T follicular helper cell (primary cell): ENCODE measurements at regions not wholly inside any gene's neighbourhood (a gene's known extent, or its start where the extent isn't known, plus 50 kb on each side); places are given as distances from the start of the nearest gene placed in this dataset.
"Not testable (repeated sequence)": the region's sequence is repeated elsewhere in the genome, so short reads cannot be mapped to it uniquely, and the experiment has no call there.

Source experiments
- DNase-seq: peaks from one replicate; pipeline ENCODE4 v3.0.0-alpha.2; 2020; ENCODE audit warnings: low read depth

- not testable (repeated sequence) for DNase-seq
Observed at GRCh38 chr18:78879072-78879883, 100.3 kb upstream of the SALL3 start.

- no peak for DNase-seq
Observed at GRCh38 chr18:78882585-78882984, 97.0 kb upstream of the SALL3 start.

GRCh38 chr18:78883501-78883900 lies 96.1 kb upstream of the SALL3 start:
- no peak for DNase-seq

- DNase-seq: no peak
Observed at GRCh38 chr18:78884502-78884901, 95.1 kb upstream of the SALL3 start.

GRCh38 chr18:78889250-78889649 lies 90.4 kb upstream of the SALL3 start:
- DNase-seq: no peak

- DNase-seq: no peak
Observed at GRCh38 chr18:78890388-78890787, 89.2 kb upstream of the SALL3 start.

- DNase-seq: no peak
Observed at GRCh38 chr18:78891185-78891762, 88.3 kb upstream of the SALL3 start.

- DNase-seq: no peak
Observed at GRCh38 chr18:78892177-78892576, 87.4 kb upstream of the SALL3 start.

- no peak for DNase-seq
Observed at GRCh38 chr18:78892721-78893120, 86.9 kb upstream of the SALL3 start.

GRCh38 chr18:78893281-78894032 lies 86.2 kb upstream of the SALL3 start:
- no peak for DNase-seq

- no peak for DNase-seq
Observed at GRCh38 chr18:78894033-78894305, 85.6 kb upstream of the SALL3 start.

GRCh38 chr18:78895207-78896001 lies 84.2 kb upstream of the SALL3 start:
- no peak for DNase-seq

GRCh38 chr18:78896111-78896905 lies 83.3 kb upstream of the SALL3 start:
- DNase-seq: no peak

GRCh38 chr18:78898066-78898465 lies 81.6 kb upstream of the SALL3 start:
- no peak for DNase-seq

- no peak for DNase-seq
Observed at GRCh38 chr18:78898635-78899034, 81.0 kb upstream of the SALL3 start.

GRCh38 chr18:78899241-78899640 lies 80.4 kb upstream of the SALL3 start:
- no peak for DNase-seq

- no peak for DNase-seq
Observed at GRCh38 chr18:78900938-78901909, 78.4 kb upstream of the SALL3 start.

GRCh38 chr18:78901923-78902794 lies 77.5 kb upstream of the SALL3 start:
- DNase-seq: no peak

GRCh38 chr18:78902795-78903435 lies 76.7 kb upstream of the SALL3 start:
- no peak for DNase-seq
